Pons (tissue), 1 donor: ENCODE measurements at regions not wholly inside any gene's neighbourhood (a gene's known extent, or its start where the extent isn't known, plus 50 kb on each side); places are given as distances from the start of the nearest gene placed in this dataset.
"Not testable (repeated sequence)": the region's sequence is repeated elsewhere in the genome, so short reads cannot be mapped to it uniquely, and the experiment has no call there.

ENCODE experiments used
- DNase-seq: peaks from one replicate; pipeline ENCODE4 v3.0.0-alpha.2; 2016; ENCODE audit warnings: low spot score

DNA sequence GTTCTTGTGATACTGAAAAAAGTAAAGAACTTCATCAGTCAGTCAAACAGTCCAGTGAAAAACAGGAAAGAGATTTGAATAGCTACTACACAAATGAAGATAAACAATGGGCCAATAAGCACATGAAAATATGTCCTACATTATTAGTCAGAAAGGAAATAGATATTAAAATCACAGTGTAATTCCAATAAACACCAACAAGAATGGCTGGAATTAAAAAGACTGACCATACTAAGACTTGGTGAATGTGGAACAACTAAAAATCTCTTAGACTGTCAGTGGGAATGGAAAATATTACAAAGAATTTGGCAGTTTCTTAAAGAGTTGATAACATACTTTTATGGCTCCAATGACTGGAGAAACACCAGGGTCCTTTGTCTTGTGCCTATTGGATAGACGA is 241.8 kb upstream of the USP24 start:
- DNase-seq = no peak

DNA sequence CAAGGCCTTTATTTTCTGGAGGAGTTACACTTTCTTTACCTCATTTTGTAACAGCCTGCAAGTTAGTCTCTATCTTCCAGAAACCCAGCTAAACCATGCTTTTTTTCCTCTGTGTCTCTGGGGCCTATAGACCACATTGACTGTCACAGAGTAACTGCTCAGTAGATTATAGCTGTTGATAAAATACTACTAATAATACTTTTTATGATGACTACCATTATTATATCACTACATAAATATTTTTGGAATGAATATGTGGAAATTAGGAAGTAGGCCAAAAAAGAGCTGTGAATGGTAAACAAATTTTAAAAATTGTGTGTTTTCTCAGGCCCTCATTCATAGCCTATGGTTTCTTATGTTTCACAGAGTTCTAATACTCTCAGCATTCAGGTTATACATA is 233.1 kb upstream of the USP24 start:
- no peak for DNase-seq

GRCh38 chr1:55447488-55447887 is 232.3 kb upstream of the USP24 start:
- DNase-seq = no peak

GRCh38 chr1:55446351-55446750 is 231.2 kb upstream of the USP24 start:
- DNase-seq = no peak

GRCh38 chr1:55445416-55445815 is 230.3 kb upstream of the USP24 start:
- DNase-seq = no peak

DNA sequence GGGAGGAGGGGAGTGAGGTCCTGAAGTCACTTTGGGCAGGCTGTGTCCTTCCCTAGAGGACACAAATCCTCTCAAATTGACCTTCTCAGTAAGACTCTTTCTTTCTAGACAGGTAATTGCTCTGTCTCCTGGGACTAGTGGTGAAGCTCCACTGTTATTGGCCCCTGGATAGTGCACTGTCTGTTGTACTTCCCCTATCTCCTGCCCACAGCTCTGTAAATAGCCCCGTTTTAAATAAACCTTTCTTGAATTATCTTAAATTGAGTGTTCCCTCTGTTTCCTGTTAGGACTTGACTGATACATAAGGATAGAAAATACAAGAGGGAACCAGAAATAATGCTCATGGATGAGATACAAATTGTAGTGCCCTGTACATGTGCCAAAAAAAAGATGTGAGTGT is 229.5 kb upstream of the USP24 start:
- DNase-seq = no peak

DNA sequence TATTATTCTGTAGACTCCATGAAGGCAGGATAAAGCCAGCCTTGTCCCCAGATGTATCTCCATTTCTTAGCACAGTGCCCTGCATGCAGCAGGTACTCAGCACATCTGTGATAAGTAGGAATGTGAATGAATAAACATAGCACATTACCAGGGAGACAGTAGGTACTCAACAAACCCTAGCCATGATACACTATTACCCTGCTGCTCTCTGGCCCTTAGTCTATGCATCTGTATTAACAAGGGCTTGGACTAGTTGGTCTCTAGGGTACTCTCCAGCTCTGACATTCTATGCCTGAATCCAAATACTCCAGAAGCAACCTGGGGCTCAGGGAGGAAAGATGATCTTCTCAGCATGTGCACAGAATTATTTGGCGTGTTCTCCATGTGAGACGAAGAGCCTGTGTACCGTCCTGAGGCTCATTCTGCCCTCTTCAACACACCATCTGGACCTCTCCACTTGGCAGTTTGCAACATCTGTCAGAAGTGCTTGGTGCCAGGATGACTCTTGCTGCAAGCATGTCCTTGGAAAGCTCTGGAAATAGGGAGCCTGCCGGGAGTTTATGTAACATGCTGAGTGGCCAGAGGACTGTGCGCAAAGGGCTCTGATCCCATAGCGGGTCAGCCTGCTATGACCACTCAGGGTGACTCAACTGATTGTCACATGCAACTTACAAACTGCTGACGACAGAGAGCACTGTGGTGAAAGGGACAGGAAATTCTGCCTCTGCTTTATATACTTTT is 228.2 kb upstream of the USP24 start:
- peak; percentile 26 for DNase-seq

- no peak for DNase-seq
Measured at GRCh38 chr1:55441489-55441888, 226.3 kb upstream of the USP24 start.

DNA sequence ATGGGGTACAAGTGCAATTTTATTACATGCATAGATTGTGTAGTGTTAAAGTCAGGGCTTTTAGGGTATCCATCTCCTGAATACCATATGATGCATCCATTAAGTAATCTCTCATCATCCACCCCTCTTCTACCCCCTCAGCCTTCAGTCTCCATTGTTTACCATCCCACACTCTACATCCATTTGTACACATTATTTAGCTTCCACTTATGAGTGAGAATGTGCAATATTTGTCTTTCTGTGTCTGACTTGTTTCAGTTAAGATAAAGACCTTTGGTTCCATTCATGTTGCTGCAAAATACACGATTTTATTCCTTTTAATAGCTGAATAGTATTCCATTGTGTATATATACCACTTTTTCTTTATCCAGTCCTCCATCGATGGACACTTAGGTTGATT is 222.5 kb upstream of the USP24 start:
- no peak for DNase-seq

- DNase-seq = not testable (repeated sequence)
Measured at GRCh38 chr1:55430720-55431119, 215.6 kb upstream of the USP24 start.

DNA sequence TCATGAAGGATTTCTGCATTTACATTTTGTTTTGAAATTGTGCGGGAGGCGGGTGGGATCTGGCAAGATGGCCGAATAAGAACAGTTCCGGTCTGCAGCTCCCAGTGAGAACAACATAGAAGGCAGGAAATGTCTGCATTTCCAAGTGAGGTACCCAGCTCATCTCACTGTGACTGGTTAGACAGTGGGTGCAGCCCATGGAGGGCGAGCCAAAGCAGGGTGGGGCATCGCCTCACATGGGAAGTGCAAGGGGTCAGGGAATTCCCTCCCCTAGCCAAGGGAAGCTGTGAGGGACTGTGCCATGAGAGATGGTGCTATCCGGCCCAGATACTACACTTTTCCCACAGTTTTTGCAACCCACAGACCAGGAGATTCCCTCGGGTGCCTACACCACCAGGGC is 215.0 kb upstream of the USP24 start:
- not testable (repeated sequence) for DNase-seq

- DNase-seq = no peak
Measured at GRCh38 chr1:55428944-55429931, 214.1 kb upstream of the USP24 start.

DNA sequence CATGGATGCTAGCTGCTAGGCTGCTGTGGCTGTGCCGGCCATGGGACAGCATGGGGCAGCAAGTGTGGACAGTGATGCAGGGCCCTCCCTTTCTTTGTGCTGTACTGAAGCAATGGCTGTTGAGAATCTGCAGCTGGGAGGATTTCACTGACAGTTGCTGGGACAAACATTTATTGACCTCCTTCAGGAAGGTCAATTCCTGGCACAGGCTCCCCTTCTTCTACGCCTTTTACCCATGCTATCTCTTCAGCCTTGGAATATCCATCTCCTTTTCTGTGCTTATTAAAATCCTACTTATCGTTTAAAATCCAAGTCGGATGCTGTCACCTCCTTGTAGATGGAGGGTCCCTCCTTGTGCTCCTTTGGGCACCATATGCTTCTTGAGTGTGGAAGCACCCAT is 213.1 kb upstream of the USP24 start:
- no peak for DNase-seq

DNA sequence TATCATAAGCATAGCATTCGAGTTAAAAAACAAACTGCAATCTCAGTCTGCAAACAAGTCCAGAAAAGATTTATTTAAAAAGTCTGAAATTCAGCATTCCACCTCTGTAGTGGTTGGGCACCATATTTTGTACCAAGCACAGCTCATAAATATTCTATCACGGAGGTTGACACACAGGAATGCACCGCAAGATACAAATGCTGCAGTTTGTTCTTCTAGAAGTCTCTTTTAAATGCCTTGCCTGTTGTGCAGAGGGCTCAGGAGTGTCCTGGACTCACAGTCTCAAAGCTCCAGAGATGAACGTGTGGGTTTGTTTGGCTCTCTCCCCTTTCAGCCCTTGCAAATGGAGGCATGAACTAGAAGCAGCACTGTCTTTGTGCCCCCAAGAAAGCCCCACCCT is 212.4 kb upstream of the USP24 start:
- no peak for DNase-seq

DNA sequence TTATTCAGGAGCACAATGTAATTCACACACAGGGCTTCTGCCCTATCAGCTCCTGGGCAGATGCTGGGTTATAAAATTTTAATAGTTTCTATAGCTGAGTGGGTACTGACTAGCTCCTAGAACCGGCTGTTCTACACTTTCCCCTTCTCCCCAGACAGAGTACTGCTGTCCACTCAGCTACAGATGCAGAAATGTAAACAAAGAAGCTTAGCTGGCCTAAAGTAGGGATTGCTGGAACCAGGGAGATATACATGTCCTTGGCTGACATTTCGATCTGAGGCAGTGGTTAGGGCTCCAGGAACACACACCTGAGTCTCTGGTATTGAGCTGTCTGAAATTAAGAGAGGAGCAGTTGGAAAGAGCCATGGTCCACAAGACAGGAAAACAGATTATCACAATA is 211.5 kb upstream of the USP24 start:
- DNase-seq = no peak

GRCh38 chr1:55426156-55426555 is 211.0 kb upstream of the USP24 start:
- DNase-seq = no peak

DNA sequence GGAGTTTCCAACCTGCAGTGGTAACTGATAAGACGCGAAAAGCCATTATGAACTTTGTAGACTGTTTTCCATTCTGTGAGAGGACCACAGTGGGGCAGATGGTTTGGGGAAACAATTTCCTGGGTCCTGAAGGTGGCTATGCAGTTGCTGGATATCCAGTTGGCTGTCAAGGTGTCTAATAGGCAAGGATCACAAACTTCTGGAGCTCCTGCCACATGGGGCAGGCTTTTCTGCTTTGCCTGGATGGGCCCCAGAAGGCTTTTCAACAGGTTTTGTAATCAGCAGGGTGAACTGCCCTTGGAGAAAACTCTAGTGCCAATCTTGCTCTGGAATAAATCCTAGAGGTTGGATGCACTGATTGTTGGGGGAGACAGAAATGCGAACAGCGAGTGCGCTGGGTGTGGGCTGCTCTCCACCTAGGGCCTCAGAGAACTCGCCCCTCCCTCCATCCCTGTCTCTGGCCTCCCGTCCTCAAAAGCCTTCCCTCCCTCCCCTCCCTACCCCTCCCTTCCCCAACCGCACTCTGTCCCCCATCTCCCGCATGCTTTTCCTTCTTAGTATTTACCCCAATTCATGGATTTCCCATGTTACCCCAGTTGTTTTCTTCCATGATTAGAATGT is 210.3 kb upstream of the USP24 start:
- DNase-seq = no peak

DNA sequence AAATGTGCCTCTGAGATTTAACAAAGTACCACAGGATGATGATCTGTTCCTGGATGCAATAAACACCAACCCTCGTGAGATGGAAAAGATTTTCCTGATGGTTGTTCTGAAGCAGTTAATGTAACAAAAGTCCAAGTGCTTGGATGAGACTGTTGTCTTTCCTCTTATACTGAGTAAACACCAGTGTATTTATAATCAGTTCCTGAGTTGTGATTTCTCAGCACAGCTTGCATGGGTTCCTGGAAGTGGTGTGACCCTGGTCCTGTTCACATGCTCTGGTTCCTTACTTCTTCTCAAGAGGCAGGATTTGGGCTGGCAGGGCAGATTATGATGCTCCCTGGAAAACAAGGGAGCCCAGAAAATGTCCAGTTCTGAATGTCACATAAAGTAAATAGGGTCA is 208.2 kb upstream of the USP24 start:
- no peak for DNase-seq

- no peak for DNase-seq
Measured at GRCh38 chr1:55420929-55421716, 206.0 kb upstream of the USP24 start.

GRCh38 chr1:55420026-55420425 is 204.9 kb upstream of the USP24 start:
- no peak for DNase-seq

GRCh38 chr1:55418208-55419000 is 203.2 kb upstream of the USP24 start:
- DNase-seq = no peak
